ENCODE measurements at regions not wholly inside any gene's neighbourhood (a gene's known extent, or its start where the extent isn't known, plus 50 kb on each side); places are given as distances from the start of the nearest gene placed in this dataset.

DNA sequence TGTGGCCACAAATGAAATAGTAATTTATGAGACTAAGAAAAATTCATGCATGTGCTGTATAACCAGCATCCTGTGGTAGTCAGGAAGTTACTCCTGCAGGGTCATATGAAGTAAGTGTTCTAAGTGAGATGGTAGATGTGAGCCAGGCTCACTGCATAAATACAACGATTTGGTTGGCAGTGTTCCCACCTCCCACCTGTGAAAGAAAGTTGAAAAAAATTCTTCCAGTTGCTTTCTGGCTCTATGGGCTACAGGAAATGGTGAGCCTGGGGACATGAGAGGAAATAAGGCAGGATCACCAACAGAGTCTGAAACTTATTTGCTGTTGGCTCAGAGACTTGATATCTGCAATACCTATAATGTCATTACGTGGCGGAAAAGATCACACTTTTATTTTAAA lies 301.7 kb upstream of the SPRY2 start:
- TF ChIP-seq ZFX (IDR thresholded peaks at IDR 0.05) = no peak
- TF ChIP-seq, protein P1, sequence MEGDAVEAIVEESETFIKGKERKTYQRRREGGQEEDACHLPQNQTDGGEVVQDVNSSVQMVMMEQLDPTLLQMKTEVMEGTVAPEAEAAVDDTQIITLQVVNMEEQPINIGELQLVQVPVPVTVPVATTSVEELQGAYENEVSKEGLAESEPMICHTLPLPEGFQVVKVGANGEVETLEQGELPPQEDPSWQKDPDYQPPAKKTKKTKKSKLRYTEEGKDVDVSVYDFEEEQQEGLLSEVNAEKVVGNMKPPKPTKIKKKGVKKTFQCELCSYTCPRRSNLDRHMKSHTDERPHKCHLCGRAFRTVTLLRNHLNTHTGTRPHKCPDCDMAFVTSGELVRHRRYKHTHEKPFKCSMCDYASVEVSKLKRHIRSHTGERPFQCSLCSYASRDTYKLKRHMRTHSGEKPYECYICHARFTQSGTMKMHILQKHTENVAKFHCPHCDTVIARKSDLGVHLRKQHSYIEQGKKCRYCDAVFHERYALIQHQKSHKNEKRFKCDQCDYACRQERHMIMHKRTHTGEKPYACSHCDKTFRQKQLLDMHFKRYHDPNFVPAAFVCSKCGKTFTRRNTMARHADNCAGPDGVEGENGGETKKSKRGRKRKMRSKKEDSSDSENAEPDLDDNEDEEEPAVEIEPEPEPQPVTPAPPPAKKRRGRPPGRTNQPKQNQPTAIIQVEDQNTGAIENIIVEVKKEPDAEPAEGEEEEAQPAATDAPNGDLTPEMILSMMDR (conservative IDR thresholded peaks at IDR 0.05) = no peak
